ENCODE measurements at regions not wholly inside any gene's neighbourhood (a gene's known extent, or its start where the extent isn't known, plus 50 kb on each side); places are given as distances from the start of the nearest gene placed in this dataset.

GRCh38 chr4:117801756-117802155 is 232.5 kb upstream of the NDST3 start:
- in situ Hi-C loops (cut with MboI; ENCODE audit: low sequenced_read_pairs) = no loop called here
- H3K36me3 ChIP-seq (replicated peaks) = no peaks in the 10 kb centered on the region
- H3K27me3 ChIP-seq (ENCODE audit: low read depth) = no peaks in the 10 kb centered on the region
- no peaks in the 10 kb centered on the region for H3K9me3 ChIP-seq
- DNase-seq (ENCODE audit: low spot score in 2 of 2) = no peak
- no peaks in the 10 kb centered on the region for H3K4me1 ChIP-seq
- H3K4me3 ChIP-seq = no peak overlapping the region

GRCh38 chr4:117811731-117812130 is 222.6 kb upstream of the NDST3 start:
- Histone ChIP-seq H3K36me3 (replicated peaks) (no peaks in the 10 kb centered on the region), H3K4me1 (no peaks in the 10 kb centered on the region), H3K27me3 (ENCODE audit: low read depth) (no peaks in the 10 kb centered on the region), H3K4me3 (no peak overlapping the region), H3K9me3 (no peaks in the 10 kb centered on the region; the same call in 1 of the 2 replicates)
- DNase-seq (ENCODE audit: low spot score in 2 of 2) = no peak
- in situ Hi-C loops (cut with MboI; ENCODE audit: low sequenced_read_pairs) = no loop called here

- Histone ChIP-seq H3K36me3 (replicated peaks) (no peaks in the 10 kb centered on the region), H3K9me3 (no peaks in the 10 kb centered on the region), H3K27me3 (ENCODE audit: low read depth) (no peaks in the 10 kb centered on the region), H3K4me3 (no peak overlapping the region), H3K4me1 (peaks cover 4% of the 10 kb centered on the region; the same call in 1 of the 2 replicates)
- in situ Hi-C loops (cut with MboI; ENCODE audit: low sequenced_read_pairs) = no loop called here
- DNase-seq (ENCODE audit: low spot score in 2 of 2) = no peak
Measured at GRCh38 chr4:117814277-117815246, 219.7 kb upstream of the NDST3 start.

GRCh38 chr4:117817301-117817700 is 217.0 kb upstream of the NDST3 start:
- in situ Hi-C loops (cut with MboI; ENCODE audit: low sequenced_read_pairs) = no loop called here
- H3K27me3 ChIP-seq (ENCODE audit: low read depth) = no peaks in the 10 kb centered on the region
- DNase-seq (ENCODE audit: low spot score in 2 of 2) = no peak

GRCh38 chr4:117821834-117822233 is 212.5 kb upstream of the NDST3 start:
- H3K27me3 ChIP-seq (ENCODE audit: low read depth) = no peaks in the 10 kb centered on the region
- no peak overlapping the region for H3K4me3 ChIP-seq
- DNase-seq (ENCODE audit: low spot score in 2 of 2) = no peak
- peaks cover 4% of the 10 kb centered on the region; the same call in 1 of the 2 replicates for H3K4me1 ChIP-seq
- in situ Hi-C loops (cut with MboI; ENCODE audit: low sequenced_read_pairs) = no loop called here
- H3K9me3 ChIP-seq = no peaks in the 10 kb centered on the region
- no peaks in the 10 kb centered on the region for H3K36me3 ChIP-seq (replicated peaks)

More at GRCh38 chr4:117817301-117817700, 217.0 kb upstream of the NDST3 start:
- Histone ChIP-seq H3K4me1 (peaks cover 4% of the 10 kb centered on the region; the same call in 1 of the 2 replicates), H3K4me3 (no peak overlapping the region), H3K9me3 (no peaks in the 10 kb centered on the region), H3K36me3 (replicated peaks) (no peaks in the 10 kb centered on the region)

- in situ Hi-C loops (cut with MboI; ENCODE audit: low sequenced_read_pairs) = no loop called here
- peaks cover 2% of the 10 kb centered on the region; the same call in 1 of the 2 replicates for H3K4me1 ChIP-seq
- H3K27me3 ChIP-seq (ENCODE audit: low read depth) = no peaks in the 10 kb centered on the region
- H3K36me3 ChIP-seq (replicated peaks) = no peaks in the 10 kb centered on the region
- no peaks in the 10 kb centered on the region for H3K9me3 ChIP-seq
- H3K4me3 ChIP-seq = no peak overlapping the region
- DNase-seq (ENCODE audit: low spot score in 2 of 2) = no peak
Measured at GRCh38 chr4:117823388-117823787, 210.9 kb upstream of the NDST3 start.

- H3K27me3 ChIP-seq (ENCODE audit: low read depth) = no peaks in the 10 kb centered on the region
- in situ Hi-C loops (cut with MboI; ENCODE audit: low sequenced_read_pairs) = no loop called here
- H3K9me3 ChIP-seq = no peaks in the 10 kb centered on the region
- no peaks in the 10 kb centered on the region for H3K36me3 ChIP-seq (replicated peaks)
- no peak overlapping the region for H3K4me3 ChIP-seq
- no peaks in the 10 kb centered on the region for H3K4me1 ChIP-seq
- DNase-seq (ENCODE audit: low spot score in 2 of 2) = no peak
Measured at GRCh38 chr4:117825600-117825999, 208.7 kb upstream of the NDST3 start.

GRCh38 chr4:117831060-117831683 is 203.1 kb upstream of the NDST3 start:
- in situ Hi-C loops (cut with MboI; ENCODE audit: low sequenced_read_pairs) = no loop called here
- H3K4me1 ChIP-seq = no peaks in the 10 kb centered on the region
- H3K9me3 ChIP-seq = no peaks in the 10 kb centered on the region
- no peaks in the 10 kb centered on the region for H3K36me3 ChIP-seq (replicated peaks)
- no peak overlapping the region for H3K4me3 ChIP-seq
- no peaks in the 10 kb centered on the region for H3K27me3 ChIP-seq (ENCODE audit: low read depth)
- DNase-seq (ENCODE audit: low spot score in 2 of 2) = no peak

- no peaks in the 10 kb centered on the region for H3K36me3 ChIP-seq (replicated peaks)
- no peaks in the 10 kb centered on the region for H3K27me3 ChIP-seq (ENCODE audit: low read depth)
- in situ Hi-C loops (cut with MboI; ENCODE audit: low sequenced_read_pairs) = no loop called here
- H3K9me3 ChIP-seq = no peaks in the 10 kb centered on the region
- H3K4me3 ChIP-seq = no peak overlapping the region
- no peak for DNase-seq (ENCODE audit: low spot score in 2 of 2)
- H3K4me1 ChIP-seq = no peaks in the 10 kb centered on the region
Measured at GRCh38 chr4:117835566-117835965, 198.7 kb upstream of the NDST3 start.

GRCh38 chr4:117844594-117844993 is 189.7 kb upstream of the NDST3 start:
- H3K4me3 ChIP-seq = no peak overlapping the region
- no peaks in the 10 kb centered on the region for H3K36me3 ChIP-seq (replicated peaks)
- no peaks in the 10 kb centered on the region for H3K9me3 ChIP-seq
- H3K27me3 ChIP-seq (ENCODE audit: low read depth) = no peaks in the 10 kb centered on the region
- in situ Hi-C loops (cut with MboI; ENCODE audit: low sequenced_read_pairs) = no loop called here
- no peak for DNase-seq (ENCODE audit: low spot score in 2 of 2)
- no peaks in the 10 kb centered on the region for H3K4me1 ChIP-seq

GRCh38 chr4:117845270-117845669 is 189.0 kb upstream of the NDST3 start:
- no peak for DNase-seq (ENCODE audit: low spot score in 2 of 2)

GRCh38 chr4:117847849-117848248 is 186.4 kb upstream of the NDST3 start:
- Histone ChIP-seq H3K4me1 (no peaks in the 10 kb centered on the region), H3K36me3 (replicated peaks) (no peaks in the 10 kb centered on the region), H3K4me3 (no peak overlapping the region), H3K9me3 (no peaks in the 10 kb centered on the region), H3K27me3 (ENCODE audit: low read depth) (no peaks in the 10 kb centered on the region)
- no peak for DNase-seq (ENCODE audit: low spot score in 2 of 2)
- in situ Hi-C loops (cut with MboI; ENCODE audit: low sequenced_read_pairs) = no loop called here

More at GRCh38 chr4:117845270-117845669, 189.0 kb upstream of the NDST3 start:
- Histone ChIP-seq H3K36me3 (replicated peaks) (no peaks in the 10 kb centered on the region), H3K9me3 (no peaks in the 10 kb centered on the region), H3K27me3 (ENCODE audit: low read depth) (no peaks in the 10 kb centered on the region), H3K4me3 (no peak overlapping the region), H3K4me1 (no peaks in the 10 kb centered on the region)
- in situ Hi-C loops (cut with MboI; ENCODE audit: low sequenced_read_pairs) = no loop called here

- H3K4me3 ChIP-seq = no peak overlapping the region
- no peaks in the 10 kb centered on the region for H3K4me1 ChIP-seq
- H3K9me3 ChIP-seq = no peaks in the 10 kb centered on the region
- DNase-seq (ENCODE audit: low spot score in 2 of 2) = no peak
- in situ Hi-C loops (cut with MboI; ENCODE audit: low sequenced_read_pairs) = no loop called here
- H3K36me3 ChIP-seq (replicated peaks) = no peaks in the 10 kb centered on the region
- no peaks in the 10 kb centered on the region for H3K27me3 ChIP-seq (ENCODE audit: low read depth)
Measured at GRCh38 chr4:117868201-117868600, 166.1 kb upstream of the NDST3 start.

- no peaks in the 10 kb centered on the region for H3K9me3 ChIP-seq
- no peaks in the 10 kb centered on the region for H3K27me3 ChIP-seq (ENCODE audit: low read depth)
- peaks cover 12% of the 10 kb centered on the region for H3K4me1 ChIP-seq
- no peak overlapping the region for H3K4me3 ChIP-seq
- in situ Hi-C loops (cut with MboI; ENCODE audit: low sequenced_read_pairs) = no loop called here
- H3K36me3 ChIP-seq (replicated peaks) = no peaks in the 10 kb centered on the region
- DNase-seq (ENCODE audit: low spot score in 2 of 2) = no peak
Measured at GRCh38 chr4:117873779-117874178, 160.5 kb upstream of the NDST3 start.

All from HAP-1 (cell line).